HL-60 (cell line): ENCODE measurements at regions not wholly inside any gene's neighbourhood (a gene's known extent, or its start where the extent isn't known, plus 50 kb on each side); places are given as distances from the start of the nearest gene placed in this dataset.

Experiments used
- CTCF ChIP-seq: IDR thresholded peaks from one replicate; pipeline ENCODE4 v1.5.1; 2011; ENCODE audit warnings: low read length, control low read depth, inconsistent platforms; ENCODE audit not compliant: insufficient read depth
- GABPA ChIP-seq: IDR thresholded peaks from 2 replicates; pipeline ENCODE4 v1.6.1; 2012; ENCODE audit warnings: low read depth

DNA sequence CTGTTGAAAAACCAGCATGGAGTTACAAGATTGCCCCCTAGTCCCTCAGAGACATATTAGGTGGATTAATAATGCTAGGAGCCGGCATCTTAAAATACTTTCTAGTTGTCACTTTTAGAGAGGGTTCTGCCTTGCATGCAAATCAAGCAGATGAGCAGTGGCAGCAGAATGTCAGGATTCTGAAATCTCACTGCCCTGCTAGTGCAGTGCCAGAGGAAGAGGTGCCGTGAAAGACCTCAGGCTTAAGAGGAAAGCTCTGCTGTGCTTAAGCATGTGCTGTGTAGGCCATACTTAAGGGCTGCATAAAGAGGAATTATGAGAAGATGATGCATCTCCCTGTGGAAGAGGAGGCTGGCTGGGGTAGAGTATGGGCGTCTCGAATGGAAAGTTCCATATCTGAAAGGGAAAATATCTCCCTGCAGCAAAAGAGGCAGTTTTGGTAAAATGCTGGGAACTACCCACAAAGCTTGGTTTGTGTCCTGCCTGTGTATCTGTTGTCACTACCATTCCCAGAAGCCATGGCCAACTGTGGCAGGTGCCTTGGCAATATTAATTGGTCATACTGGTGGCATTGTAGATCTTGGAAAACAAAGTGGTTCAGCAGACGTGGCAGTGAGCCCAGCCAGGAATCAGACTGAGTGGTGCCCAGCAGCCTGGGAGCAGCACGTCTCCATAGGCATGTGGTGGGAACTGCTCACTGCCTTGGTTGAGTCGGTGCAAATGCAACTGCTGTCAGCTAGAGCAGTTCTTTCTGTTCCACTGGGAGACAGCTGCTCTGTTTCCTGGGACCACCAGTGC is 131.9 kb downstream of the EVA1A start:
- TF ChIP-seq CTCF (no peak), GABPA (no peak)
